NCI-H460 (cell line): ENCODE measurements at regions not wholly inside any gene's neighbourhood (a gene's known extent, or its start where the extent isn't known, plus 50 kb on each side); places are given as distances from the start of the nearest gene placed in this dataset.
A peak's percentile ranks its signal among the peaks of the same experiment; 100 is the strongest.
"Not testable (repeated sequence)": the region's sequence is repeated elsewhere in the genome, so short reads cannot be mapped to it uniquely, and the experiment has no call there.

Experiments used
- DNase-seq: peaks from one replicate; pipeline ENCODE4 v3.0.0-alpha.2; 2016; ENCODE audit warnings: low read depth; ENCODE audit errors: extremely low read depth

GRCh38 chrX:47302396-47302795 lies 68.0 kb upstream of the ZNF157 start:
- no peak for DNase-seq

- DNase-seq = not testable (repeated sequence)
Measured at GRCh38 chrX:47306471-47307023, 63.8 kb upstream of the ZNF157 start.

GRCh38 chrX:47311932-47312774 lies 58.2 kb upstream of the ZNF157 start:
- peak; percentile 60 for DNase-seq

- no peak for DNase-seq
Measured at GRCh38 chrX:47313056-47313455, 57.3 kb upstream of the ZNF157 start.

- no peak for DNase-seq
Measured at GRCh38 chrX:47316276-47317025, 53.9 kb upstream of the ZNF157 start.
